GM10248 (cell line): ENCODE measurements at regions not wholly inside any gene's neighbourhood (a gene's known extent, or its start where the extent isn't known, plus 50 kb on each side); places are given as distances from the start of the nearest gene placed in this dataset.
"Not testable (repeated sequence)": the region's sequence is repeated elsewhere in the genome, so short reads cannot be mapped to it uniquely, and the experiment has no call there.

ENCODE experiments used
- CTCF ChIA-PET: fragments of 300-600 bp; sonication (Branson Sonifier 250); formaldehyde crosslinking; extraction: SDS; loops from one replicate; lab custom pipeline; 2021; ENCODE audit warnings: antibody characterized with exemption; lab: Yijun Ruan, JAX
- POLR2A ChIA-PET: fragments of 350-650 bp; sonication (Branson Sonifier 250); formaldehyde crosslinking; extraction: SDS; loops from one replicate; lab custom pipeline; 2020; ENCODE audit warnings: antibody characterized with exemption; lab: Yijun Ruan, JAX
- DNase-seq: peaks from one replicate; pipeline ENCODE4 v3.0.0; 2012; ENCODE audit errors: extremely low spot score
- TF ChIP-seq, protein P1 (sequence below): IDR thresholded peaks from 2 replicates; pipeline ENCODE4 v1.5.1; 2012; ENCODE audit warnings: mild to moderate bottlenecking, low read depth; ENCODE audit errors: extremely low read depth, missing control alignments, control extremely low read depth

DNA sequence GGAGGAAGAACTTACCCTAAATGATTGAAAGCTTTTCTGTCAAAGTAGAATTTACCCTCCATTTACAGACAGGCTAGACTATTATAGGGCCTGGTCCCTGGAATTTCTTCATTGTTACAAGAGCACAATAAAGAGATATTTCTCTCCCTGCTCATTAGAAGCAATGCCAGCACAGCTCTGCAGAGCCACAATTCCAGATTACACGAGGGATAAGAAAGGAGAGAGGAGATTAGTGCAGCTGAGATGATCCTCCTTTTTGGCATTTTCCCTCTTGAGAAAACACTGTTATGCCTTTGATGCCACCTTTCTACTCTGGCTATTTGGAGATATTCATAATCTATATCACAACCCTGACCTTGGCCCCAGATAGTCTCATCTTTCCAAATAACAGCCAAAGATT is 1119.5 kb upstream of the TMPRSS15 start:
- TF ChIP-seq, protein P1, sequence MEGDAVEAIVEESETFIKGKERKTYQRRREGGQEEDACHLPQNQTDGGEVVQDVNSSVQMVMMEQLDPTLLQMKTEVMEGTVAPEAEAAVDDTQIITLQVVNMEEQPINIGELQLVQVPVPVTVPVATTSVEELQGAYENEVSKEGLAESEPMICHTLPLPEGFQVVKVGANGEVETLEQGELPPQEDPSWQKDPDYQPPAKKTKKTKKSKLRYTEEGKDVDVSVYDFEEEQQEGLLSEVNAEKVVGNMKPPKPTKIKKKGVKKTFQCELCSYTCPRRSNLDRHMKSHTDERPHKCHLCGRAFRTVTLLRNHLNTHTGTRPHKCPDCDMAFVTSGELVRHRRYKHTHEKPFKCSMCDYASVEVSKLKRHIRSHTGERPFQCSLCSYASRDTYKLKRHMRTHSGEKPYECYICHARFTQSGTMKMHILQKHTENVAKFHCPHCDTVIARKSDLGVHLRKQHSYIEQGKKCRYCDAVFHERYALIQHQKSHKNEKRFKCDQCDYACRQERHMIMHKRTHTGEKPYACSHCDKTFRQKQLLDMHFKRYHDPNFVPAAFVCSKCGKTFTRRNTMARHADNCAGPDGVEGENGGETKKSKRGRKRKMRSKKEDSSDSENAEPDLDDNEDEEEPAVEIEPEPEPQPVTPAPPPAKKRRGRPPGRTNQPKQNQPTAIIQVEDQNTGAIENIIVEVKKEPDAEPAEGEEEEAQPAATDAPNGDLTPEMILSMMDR = no peak
- CTCF ChIA-PET = no interaction called here
- POLR2A ChIA-PET = no interaction called here
- no peak for DNase-seq

- ChIA-PET POLR2A (no interaction called here), CTCF (no interaction called here)
- TF ChIP-seq, protein P1 = no peak
- no peak for DNase-seq
Measured at GRCh38 chr21:19523746-19524145, 1120.2 kb upstream of the TMPRSS15 start.

GRCh38 chr21:19529031-19529430 is 1125.4 kb upstream of the TMPRSS15 start:
- CTCF ChIA-PET = interaction anchor here (1.2 kb wide), 1 partner anchor 10 kb away, joined by 4 read pairs; no protein-coding TSS in a partner anchor
- no peak for DNase-seq
- TF ChIP-seq, protein P1 = no peak
- POLR2A ChIA-PET = no interaction called here

DNA sequence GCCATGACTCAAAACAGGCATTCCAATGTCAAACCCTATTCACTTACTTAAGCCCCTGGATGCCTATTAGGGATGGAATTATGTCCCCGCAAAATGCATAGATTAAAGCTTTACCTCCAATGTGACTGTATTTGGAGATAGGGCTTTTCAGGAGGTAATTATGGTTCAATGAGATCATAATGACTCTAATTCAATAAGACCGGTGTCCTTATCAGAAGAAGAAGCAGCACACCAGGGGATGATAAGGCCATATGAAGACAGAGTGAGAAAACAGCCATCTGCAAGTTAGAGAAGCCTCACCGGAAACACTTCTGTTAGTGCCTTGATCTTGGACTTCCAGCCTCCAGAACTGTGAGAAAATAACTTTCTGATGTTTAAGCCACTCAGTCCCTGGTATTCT is 1131.8 kb upstream of the TMPRSS15 start:
- POLR2A ChIA-PET = no interaction called here
- TF ChIP-seq, protein P1 = no peak
- CTCF ChIA-PET = no interaction called here
- DNase-seq = no peak

DNA sequence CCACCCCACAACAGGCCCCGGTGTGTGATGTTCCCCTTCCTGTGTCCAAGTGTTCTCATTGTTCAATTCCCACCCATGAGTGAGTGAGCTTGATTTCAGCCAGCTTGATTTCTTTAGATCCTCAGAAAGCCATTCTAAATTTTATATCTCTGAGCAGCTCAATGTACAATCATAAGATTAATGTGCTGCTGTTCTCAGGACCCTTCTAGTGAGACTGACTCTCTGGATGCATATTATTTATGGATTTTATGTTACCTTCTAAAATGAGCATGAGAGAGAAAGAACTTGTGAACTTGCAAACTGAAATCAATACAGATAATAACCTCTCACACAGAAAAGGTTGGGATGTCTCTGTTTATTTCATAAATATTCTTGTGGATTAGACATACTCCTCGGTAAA is 1133.5 kb upstream of the TMPRSS15 start:
- DNase-seq = no peak
- POLR2A ChIA-PET = no interaction called here
- CTCF ChIA-PET = no interaction called here
- TF ChIP-seq, protein P1 = no peak

GRCh38 chr21:19540287-19540686 is 1136.7 kb upstream of the TMPRSS15 start:
- POLR2A ChIA-PET = no interaction called here
- CTCF ChIA-PET = no interaction called here
- TF ChIP-seq, protein P1 = no peak
- DNase-seq = no peak

DNA sequence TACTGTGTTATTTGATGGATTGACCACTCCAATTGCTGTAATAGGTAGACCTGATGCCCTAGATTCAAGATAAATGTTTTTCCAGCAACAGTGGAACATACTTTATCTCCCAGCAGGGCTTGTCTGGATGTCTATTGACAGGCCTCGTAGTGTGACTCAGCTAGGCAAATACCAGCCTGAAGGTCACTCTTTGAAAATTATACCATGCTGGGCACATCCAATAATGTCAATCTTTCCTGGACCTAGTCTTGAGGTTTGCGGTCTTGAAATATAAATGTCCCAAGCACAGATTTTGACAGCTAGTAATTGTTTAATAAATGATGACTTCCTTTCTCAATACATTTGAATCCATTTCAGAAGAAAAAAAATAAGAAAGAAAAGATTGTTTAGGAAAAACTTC is 1138.0 kb upstream of the TMPRSS15 start:
- DNase-seq = no peak
- CTCF ChIA-PET = interaction anchor here (1.3 kb wide), 1 partner anchor 8 kb away, joined by 3 read pairs; no protein-coding TSS in a partner anchor
- POLR2A ChIA-PET = no interaction called here
- TF ChIP-seq, protein P1 = no peak

- DNase-seq, POLR2A ChIA-PET, CTCF ChIA-PET: not testable (repeated sequence)
Measured at GRCh38 chr21:19544493-19544892, 1140.9 kb upstream of the TMPRSS15 start.
